ENCODE measurements at regions not wholly inside any gene's neighbourhood (a gene's known extent, or its start where the extent isn't known, plus 50 kb on each side); places are given as distances from the start of the nearest gene placed in this dataset.

DNA sequence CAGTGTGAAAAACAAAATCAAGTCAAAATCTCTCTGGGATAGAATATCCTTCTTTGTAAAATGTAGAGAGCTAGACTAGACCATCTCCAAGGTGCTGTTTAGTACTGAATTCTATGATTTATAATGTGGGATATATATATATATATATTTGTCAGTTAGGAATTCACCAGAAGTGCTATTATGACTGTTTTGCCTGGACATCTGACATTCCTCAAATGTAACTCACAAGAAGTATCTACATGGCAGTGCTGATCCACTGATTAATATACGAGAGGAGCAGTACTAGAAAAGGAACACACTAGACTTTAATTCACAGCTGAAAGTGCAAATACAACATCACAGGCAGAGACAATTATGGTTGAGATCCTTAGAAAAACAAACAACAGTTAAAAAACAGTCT is 208.9 kb downstream of the GBA3 start (continued):
- no peak for TF ChIP-seq FOXP1 (CRISPR knock-in tag; IDR thresholded peaks at IDR 0.05)
- TF ChIP-seq TAF7 (tag; IDR thresholded peaks at IDR 0.05) = no peak
- TF ChIP-seq MYC (IDR thresholded peaks at IDR 0.05; ENCODE audit: low read depth, low read length) = no peak
- TF ChIP-seq MYC (CRISPR knock-in tag; IDR thresholded peaks at IDR 0.05; ENCODE audit: borderline replicate concordance, low read depth) = no peak
- TF ChIP-seq PTRF (tag; IDR thresholded peaks at IDR 0.05) = no peak
- no peak for TF ChIP-seq ZNF140 (CRISPR knock-in tag; IDR thresholded peaks at IDR 0.05)
- TF ChIP-seq SAFB2 (IDR thresholded peaks at IDR 0.05; ENCODE audit: borderline replicate concordance, low read depth, low read length, severe bottlenecking) = no peak
- TF ChIP-seq TARDBP (IDR thresholded peaks at IDR 0.05) = no peak
- TF ChIP-seq, protein P1, sequence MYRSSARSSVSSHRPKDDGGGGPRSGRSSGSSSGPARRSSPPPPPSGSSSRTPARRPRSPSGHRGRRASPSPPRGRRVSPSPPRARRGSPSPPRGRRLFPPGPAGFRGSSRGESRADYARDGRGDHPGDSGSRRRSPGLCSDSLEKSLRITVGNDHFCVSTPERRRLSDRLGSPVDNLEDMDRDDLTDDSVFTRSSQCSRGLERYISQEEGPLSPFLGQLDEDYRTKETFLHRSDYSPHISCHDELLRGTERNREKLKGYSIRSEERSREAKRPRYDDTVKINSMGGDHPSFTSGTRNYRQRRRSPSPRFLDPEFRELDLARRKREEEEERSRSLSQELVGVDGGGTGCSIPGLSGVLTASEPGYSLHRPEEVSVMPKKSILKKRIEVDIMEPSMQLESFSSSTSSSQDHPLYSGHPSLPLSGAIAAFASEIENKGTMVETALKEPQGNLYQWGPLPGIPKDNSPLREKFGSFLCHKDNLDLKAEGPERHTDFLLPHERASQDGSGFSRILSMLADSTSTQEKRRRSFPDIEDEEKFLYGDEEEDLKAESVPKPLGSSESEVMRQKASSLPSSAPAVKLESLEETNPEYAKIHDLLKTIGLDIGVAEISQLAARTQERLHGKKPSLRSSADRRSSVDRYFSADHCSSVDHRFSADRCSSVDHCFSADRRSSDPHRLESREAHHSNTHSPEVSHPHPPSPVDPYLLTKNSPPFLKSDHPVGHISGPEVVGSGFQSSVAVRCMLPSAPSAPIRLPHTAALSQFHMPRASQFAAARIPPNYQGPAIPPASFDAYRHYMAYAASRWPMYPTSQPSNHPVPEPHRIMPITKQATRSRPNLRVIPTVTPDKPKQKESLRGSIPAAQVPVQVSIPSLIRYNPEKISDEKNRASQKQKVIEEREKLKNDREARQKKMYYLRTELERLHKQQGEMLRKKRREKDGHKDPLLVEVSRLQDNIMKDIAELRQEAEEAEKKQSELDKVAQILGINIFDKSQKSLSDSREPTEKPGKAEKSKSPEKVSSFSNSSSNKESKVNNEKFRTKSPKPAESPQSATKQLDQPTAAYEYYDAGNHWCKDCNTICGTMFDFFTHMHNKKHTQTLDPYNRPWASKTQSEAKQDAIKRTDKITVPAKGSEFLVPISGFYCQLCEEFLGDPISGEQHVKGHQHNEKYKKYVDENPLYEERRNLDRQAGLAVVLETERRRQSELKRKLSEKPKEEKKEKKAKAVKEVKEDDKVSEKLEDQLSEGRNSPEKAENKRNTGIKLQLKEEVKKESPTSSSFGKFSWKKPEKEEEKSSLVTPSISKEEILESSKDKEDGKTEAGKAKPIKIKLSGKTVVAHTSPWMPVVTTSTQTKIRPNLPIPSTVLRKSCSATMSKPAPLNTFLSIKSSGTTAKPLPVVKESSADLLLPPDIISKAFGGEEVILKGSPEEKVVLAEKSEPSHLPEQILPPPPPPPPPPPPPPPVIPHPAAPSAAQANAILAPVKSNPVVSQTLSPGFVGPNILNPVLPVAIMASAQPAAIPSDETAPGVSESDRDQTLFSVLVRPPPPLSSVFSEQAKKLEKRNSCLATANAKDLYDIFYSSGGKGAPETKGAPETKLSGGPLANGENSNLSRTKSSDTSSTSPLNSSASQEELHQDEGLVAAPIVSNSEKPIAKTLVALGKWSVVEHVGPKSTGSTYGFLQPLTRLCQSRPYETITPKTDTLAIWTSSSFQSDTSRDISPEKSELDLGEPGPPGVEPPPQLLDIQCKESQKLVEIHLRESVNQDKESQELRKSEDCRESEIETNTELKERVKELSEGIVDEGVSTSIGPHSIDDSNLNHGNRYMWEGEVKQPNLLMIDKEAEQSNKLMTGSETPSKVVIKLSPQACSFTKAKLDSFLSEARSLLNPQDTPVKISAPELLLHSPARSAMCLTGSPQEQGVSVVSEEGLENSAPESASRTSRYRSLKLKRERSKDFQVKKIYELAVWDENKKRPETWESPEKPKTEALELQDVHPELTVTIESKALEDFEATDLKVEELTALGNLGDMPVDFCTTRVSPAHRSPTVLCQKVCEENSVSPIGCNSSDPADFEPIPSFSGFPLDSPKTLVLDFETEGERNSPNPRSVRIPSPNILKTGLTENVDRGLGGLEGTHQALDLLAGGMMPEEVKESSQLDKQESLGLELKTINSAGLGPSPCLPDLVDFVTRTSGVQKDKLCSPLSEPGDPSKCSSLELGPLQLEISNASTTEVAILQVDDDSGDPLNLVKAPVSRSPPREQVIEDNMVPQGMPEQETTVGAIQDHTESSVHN (IDR thresholded peaks at IDR 0.05; ENCODE audit: borderline replicate concordance in 1 of 2, low read depth in 1 of 2) = no peak
- no peak for TF ChIP-seq SPI1 (IDR thresholded peaks at IDR 0.05; ENCODE audit: borderline replicate concordance, low read depth, low read length)
- TF ChIP-seq TRIM28 (IDR thresholded peaks at IDR 0.05) = no peak
- no peak for TF ChIP-seq MAFK (IDR thresholded peaks at IDR 0.05; ENCODE audit: low read length)
- no peak for TF ChIP-seq MEIS2 (IDR thresholded peaks at IDR 0.05; ENCODE audit: partially characterized antibody)
- no peak for TF ChIP-seq NUFIP1 (IDR thresholded peaks at IDR 0.05; ENCODE audit: partially characterized antibody)
- no peak for TF ChIP-seq ZNF212 (CRISPR knock-in tag; IDR thresholded peaks at IDR 0.05)

All from K562 (cell line).